ENCODE measurements at regions not wholly inside any gene's neighbourhood (a gene's known extent, or its start where the extent isn't known, plus 50 kb on each side); places are given as distances from the start of the nearest gene placed in this dataset.
A peak's percentile ranks its signal among the peaks of the same experiment; 100 is the strongest.

GRCh38 chr6:158920311-158920905 is 79.6 kb downstream of the RSPH3 start:
- H3K4me1 Mint-ChIP-seq (ENCODE audit: low read depth): peaks cover 16% of the 10 kb centered on the region

GRCh38 chr6:158919865-158920264 is 80.1 kb downstream of the RSPH3 start:
- Mint-ChIP-seq H3K27ac (no peak overlapping the region), H3K4me1 (ENCODE audit: low read depth) (peaks cover 16% of the 10 kb centered on the region), H3K27me3 (ENCODE audit: insufficient read depth) (peaks cover 5% of the 10 kb centered on the region), H3K9me3 (no peaks in the 10 kb centered on the region), H3K4me3 (no peak overlapping the region), H3K36me3 (ENCODE audit: low read depth) (no peaks in the 10 kb centered on the region)
- DNase-seq (ENCODE audit: low spot score): no peak
- intact Hi-C loops (cut with micrococcal nuclease): no loop called here

More at GRCh38 chr6:158920311-158920905, 79.6 kb downstream of the RSPH3 start:
- Mint-ChIP-seq H3K4me3 (no peak overlapping the region), H3K36me3 (ENCODE audit: low read depth) (no peaks in the 10 kb centered on the region), H3K27me3 (ENCODE audit: insufficient read depth) (peaks cover 5% of the 10 kb centered on the region), H3K9me3 (no peaks in the 10 kb centered on the region), H3K27ac (no peak overlapping the region)
- DNase-seq (ENCODE audit: low spot score): no peak
- intact Hi-C loops (cut with micrococcal nuclease): no loop called here

- intact Hi-C loops (cut with micrococcal nuclease): no loop called here
- no peaks in the 10 kb centered on the region for H3K9me3 Mint-ChIP-seq
- H3K36me3 Mint-ChIP-seq (ENCODE audit: low read depth): no peaks in the 10 kb centered on the region
- no peak overlapping the region for H3K4me3 Mint-ChIP-seq
- H3K27ac Mint-ChIP-seq: no peak overlapping the region
- DNase-seq (ENCODE audit: low spot score): no peak
- H3K27me3 Mint-ChIP-seq (ENCODE audit: insufficient read depth): peaks cover 5% of the 10 kb centered on the region
- peaks cover 28% of the 10 kb centered on the region for H3K4me1 Mint-ChIP-seq (ENCODE audit: low read depth)
Observed at GRCh38 chr6:158916617-158917016, 83.4 kb downstream of the RSPH3 start.

GRCh38 chr6:158914923-158915322 is 85.1 kb downstream of the RSPH3 start:
- no peak for DNase-seq (ENCODE audit: low spot score)
- intact Hi-C loops (cut with micrococcal nuclease): no loop called here
- Mint-ChIP-seq H3K4me3 (no peak overlapping the region), H3K4me1 (ENCODE audit: low read depth) (peaks cover 38% of the 10 kb centered on the region), H3K36me3 (ENCODE audit: low read depth) (no peaks in the 10 kb centered on the region), H3K27ac (no peak overlapping the region), H3K9me3 (no peaks in the 10 kb centered on the region), H3K27me3 (ENCODE audit: insufficient read depth) (peaks cover 3% of the 10 kb centered on the region)

- Mint-ChIP-seq H3K27ac (no peak overlapping the region), H3K4me1 (ENCODE audit: low read depth) (peaks cover 39% of the 10 kb centered on the region), H3K27me3 (ENCODE audit: insufficient read depth) (no peaks in the 10 kb centered on the region), H3K9me3 (no peaks in the 10 kb centered on the region), H3K4me3 (no peak overlapping the region), H3K36me3 (ENCODE audit: low read depth) (no peaks in the 10 kb centered on the region)
- DNase-seq (ENCODE audit: low spot score): no peak
- intact Hi-C loops (cut with micrococcal nuclease): no loop called here
Observed at GRCh38 chr6:158913580-158913979, 86.4 kb downstream of the RSPH3 start.

- Mint-ChIP-seq H3K27me3 (ENCODE audit: insufficient read depth) (no peaks in the 10 kb centered on the region), H3K27ac (no peak overlapping the region), H3K9me3 (peaks cover 4% of the 10 kb centered on the region), H3K36me3 (ENCODE audit: low read depth) (no peaks in the 10 kb centered on the region), H3K4me3 (no peak overlapping the region), H3K4me1 (ENCODE audit: low read depth) (peaks cover 37% of the 10 kb centered on the region)
- intact Hi-C loops (cut with micrococcal nuclease): no loop called here
- DNase-seq (ENCODE audit: low spot score): no peak
Observed at GRCh38 chr6:158912655-158913054, 87.3 kb downstream of the RSPH3 start.

- peaks cover 31% of the 10 kb centered on the region for H3K4me1 Mint-ChIP-seq (ENCODE audit: low read depth)
- H3K36me3 Mint-ChIP-seq (ENCODE audit: low read depth): no peaks in the 10 kb centered on the region
- peak overlapping the region; percentile 15 for H3K27ac Mint-ChIP-seq
- intact Hi-C loops (cut with micrococcal nuclease): no loop called here
- H3K4me3 Mint-ChIP-seq: peak overlapping the region; percentile 47
- H3K9me3 Mint-ChIP-seq: peaks cover 10% of the 10 kb centered on the region
- no peak for DNase-seq (ENCODE audit: low spot score)
- peaks cover 1% of the 10 kb centered on the region for H3K27me3 Mint-ChIP-seq (ENCODE audit: insufficient read depth)
Observed at GRCh38 chr6:158911746-158912480, 88.1 kb downstream of the RSPH3 start.

DNA sequence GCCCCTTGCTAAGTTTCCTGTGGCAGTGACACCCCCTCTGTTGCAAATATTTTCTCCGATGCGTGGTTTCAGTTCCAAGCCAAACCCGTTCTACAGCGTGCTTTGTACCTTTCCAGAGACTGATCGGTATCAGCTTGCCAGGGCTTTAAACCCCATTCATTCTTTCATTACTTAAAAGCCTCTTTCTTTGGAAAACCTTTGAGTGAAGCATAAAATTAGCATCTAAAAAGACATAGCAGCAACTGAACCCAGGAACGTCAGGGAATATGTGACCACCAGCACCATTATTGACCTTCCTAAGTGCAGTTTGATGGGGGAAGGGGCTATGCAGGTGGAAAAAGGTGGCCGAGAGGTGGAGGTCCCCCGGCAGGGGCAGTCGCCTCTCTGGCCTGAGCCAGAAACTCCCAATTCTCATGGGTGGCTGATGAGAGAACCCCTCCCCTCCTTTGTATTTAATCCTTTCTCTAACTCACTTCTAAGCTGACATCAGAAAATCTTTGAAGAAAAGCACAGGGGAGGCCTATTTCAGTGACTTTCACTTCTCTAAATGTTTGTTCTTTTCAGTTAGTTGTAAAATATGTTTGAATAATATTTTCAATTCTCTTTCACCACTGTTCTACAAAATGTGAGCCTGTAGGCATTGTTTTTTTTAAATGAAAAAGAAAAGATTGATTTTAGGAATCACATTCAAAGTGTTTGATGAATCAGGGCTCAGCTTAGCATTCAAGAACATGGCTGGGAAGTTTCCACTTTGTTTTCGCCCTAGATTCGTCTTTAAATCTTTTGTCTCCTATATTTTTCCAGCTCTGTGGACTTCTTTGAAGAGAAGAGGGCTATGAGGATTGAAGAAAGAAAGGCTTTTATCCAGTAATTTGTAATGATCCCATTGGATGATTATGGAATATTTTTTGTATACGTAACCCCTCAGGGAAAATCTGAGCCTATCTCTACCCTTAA is 89.2 kb downstream of the RSPH3 start:
- Mint-ChIP-seq H3K4me3 (peak overlapping the region; percentile 6), H3K9me3 (peaks cover 19% of the 10 kb centered on the region), H3K27me3 (ENCODE audit: insufficient read depth) (peaks cover 3% of the 10 kb centered on the region), H3K36me3 (ENCODE audit: low read depth) (peaks cover 3% of the 10 kb centered on the region), H3K4me1 (ENCODE audit: low read depth) (peaks cover 31% of the 10 kb centered on the region), H3K27ac (no peak overlapping the region)
- intact Hi-C loops (cut with micrococcal nuclease): no loop called here
- no peak for DNase-seq (ENCODE audit: low spot score)

GRCh38 chr6:158909938-158910337 is 90.1 kb downstream of the RSPH3 start:
- DNase-seq (ENCODE audit: low spot score): no peak
- Mint-ChIP-seq H3K27ac (no peak overlapping the region), H3K9me3 (peaks cover 28% of the 10 kb centered on the region), H3K27me3 (ENCODE audit: insufficient read depth) (peaks cover 3% of the 10 kb centered on the region), H3K4me3 (no peak overlapping the region), H3K4me1 (ENCODE audit: low read depth) (peaks cover 31% of the 10 kb centered on the region), H3K36me3 (ENCODE audit: low read depth) (peaks cover 5% of the 10 kb centered on the region)
- intact Hi-C loops (cut with micrococcal nuclease): no loop called here

DNA sequence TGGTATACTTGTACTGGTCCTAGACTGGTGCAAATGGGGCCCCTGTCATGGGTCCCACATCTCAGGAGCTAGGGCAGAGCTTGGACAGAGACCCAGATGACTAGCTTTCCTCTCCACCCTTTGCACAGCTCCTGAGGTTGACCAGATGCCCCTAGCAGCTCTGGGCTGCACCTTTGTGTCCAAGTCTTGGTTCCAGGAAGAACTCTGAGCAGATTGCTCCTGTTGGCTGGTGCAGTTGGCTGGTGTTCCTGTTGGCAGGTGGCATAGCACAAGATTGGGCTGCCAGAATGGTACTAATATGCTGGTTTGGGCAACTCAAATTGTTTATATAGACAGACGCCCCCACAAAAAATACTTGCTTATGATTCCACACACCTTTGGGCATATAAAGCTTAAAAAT is 89.4 kb upstream of the EZR start:
- Mint-ChIP-seq H3K27me3 (ENCODE audit: insufficient read depth) (peaks cover 3% of the 10 kb centered on the region), H3K27ac (no peak overlapping the region), H3K4me1 (ENCODE audit: low read depth) (peaks cover 31% of the 10 kb centered on the region), H3K9me3 (peaks cover 38% of the 10 kb centered on the region), H3K4me3 (no peak overlapping the region), H3K36me3 (ENCODE audit: low read depth) (peaks cover 7% of the 10 kb centered on the region)
- DNase-seq (ENCODE audit: low spot score): no peak
- intact Hi-C loops (cut with micrococcal nuclease): no loop called here

GRCh38 chr6:158907931-158908330 is 88.8 kb upstream of the EZR start:
- peaks cover 31% of the 10 kb centered on the region for H3K4me1 Mint-ChIP-seq (ENCODE audit: low read depth)
- H3K36me3 Mint-ChIP-seq (ENCODE audit: low read depth): peaks cover 7% of the 10 kb centered on the region
- no peak overlapping the region for H3K4me3 Mint-ChIP-seq
- H3K9me3 Mint-ChIP-seq: peaks cover 38% of the 10 kb centered on the region
- DNase-seq (ENCODE audit: low spot score): no peak
- peaks cover 3% of the 10 kb centered on the region for H3K27me3 Mint-ChIP-seq (ENCODE audit: insufficient read depth)
- no peak overlapping the region for H3K27ac Mint-ChIP-seq
- intact Hi-C loops (cut with micrococcal nuclease): no loop called here

GRCh38 chr6:158906926-158907325 is 87.8 kb upstream of the EZR start:
- H3K4me3 Mint-ChIP-seq: no peak overlapping the region
- peaks cover 7% of the 10 kb centered on the region for H3K36me3 Mint-ChIP-seq (ENCODE audit: low read depth)
- peaks cover 21% of the 10 kb centered on the region for H3K4me1 Mint-ChIP-seq (ENCODE audit: low read depth)
- peaks cover 3% of the 10 kb centered on the region for H3K27me3 Mint-ChIP-seq (ENCODE audit: insufficient read depth)
- H3K27ac Mint-ChIP-seq: no peak overlapping the region
- DNase-seq (ENCODE audit: low spot score): no peak
- H3K9me3 Mint-ChIP-seq: peaks cover 38% of the 10 kb centered on the region
- intact Hi-C loops (cut with micrococcal nuclease): no loop called here

DNA sequence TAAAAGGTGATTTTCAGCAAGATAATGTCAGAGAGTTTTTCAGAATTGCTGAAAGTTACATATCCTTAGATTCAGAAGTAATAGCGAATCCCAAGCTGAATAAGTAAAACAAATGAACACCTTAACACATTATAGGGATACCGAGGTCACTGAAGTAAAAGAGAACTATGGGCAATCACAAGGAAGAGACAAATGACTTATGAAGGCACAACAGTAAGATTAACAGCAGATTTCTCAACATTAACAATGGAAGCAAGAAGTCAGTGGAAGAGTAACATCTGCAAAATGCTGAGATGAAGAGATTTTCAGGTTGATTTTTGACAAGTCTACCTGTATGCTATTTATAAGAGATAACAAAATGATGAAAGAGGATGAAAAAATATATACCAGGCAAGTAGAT is 86.1 kb upstream of the EZR start:
- intact Hi-C loops (cut with micrococcal nuclease): no loop called here
- H3K36me3 Mint-ChIP-seq (ENCODE audit: low read depth): peaks cover 7% of the 10 kb centered on the region
- H3K9me3 Mint-ChIP-seq: peaks cover 38% of the 10 kb centered on the region
- H3K27me3 Mint-ChIP-seq (ENCODE audit: insufficient read depth): peaks cover 3% of the 10 kb centered on the region
- H3K4me1 Mint-ChIP-seq (ENCODE audit: low read depth): peaks cover 5% of the 10 kb centered on the region
- no peak overlapping the region for H3K4me3 Mint-ChIP-seq
- no peak overlapping the region for H3K27ac Mint-ChIP-seq
- no peak for DNase-seq (ENCODE audit: low spot score)
